ENCODE measurements at regions not wholly inside any gene's neighbourhood (a gene's known extent, or its start where the extent isn't known, plus 50 kb on each side); places are given as distances from the start of the nearest gene placed in this dataset.

- no peaks in the 10 kb centered on the region for H3K4me1 ChIP-seq (ENCODE audit: low read depth)
- no peak for DNase-seq (ENCODE audit: low read depth in 1 of 2, low spot score in 1 of 2)
- H3K36me3 ChIP-seq, result no peaks in the 10 kb centered on the region
- H3K9me3 ChIP-seq (ENCODE audit: low read depth), result no peaks in the 10 kb centered on the region
- H3K4me3 ChIP-seq, result no peak overlapping the region
- H3K27me3 ChIP-seq, result no peaks in the 10 kb centered on the region
- no peak for TF ChIP-seq CTCF (IDR thresholded peaks at IDR 0.05; ENCODE audit: low read depth, low read length)
- H3K27ac ChIP-seq, result no peak overlapping the region
Observed at GRCh38 chr2:192560326-192560725, 365.6 kb upstream of the TMEFF2 start.

GRCh38 chr2:192559587-192559986, 364.9 kb upstream of the TMEFF2 start:
- Histone ChIP-seq H3K9me3 (ENCODE audit: low read depth) (no peaks in the 10 kb centered on the region), H3K27ac (no peak overlapping the region), H3K27me3 (no peaks in the 10 kb centered on the region), H3K4me3 (no peak overlapping the region), H3K36me3 (no peaks in the 10 kb centered on the region), H3K4me1 (ENCODE audit: low read depth) (no peaks in the 10 kb centered on the region)
- TF ChIP-seq CTCF (IDR thresholded peaks at IDR 0.05; ENCODE audit: low read depth, low read length), result no peak
- DNase-seq (ENCODE audit: low read depth in 1 of 2, low spot score in 1 of 2), result no peak

- H3K4me1 ChIP-seq (ENCODE audit: low read depth), result no peaks in the 10 kb centered on the region
- no peak for DNase-seq (ENCODE audit: low read depth in 1 of 2, low spot score in 1 of 2)
- H3K4me3 ChIP-seq, result no peak overlapping the region
- no peak for TF ChIP-seq CTCF (IDR thresholded peaks at IDR 0.05; ENCODE audit: low read depth, low read length)
- no peaks in the 10 kb centered on the region for H3K9me3 ChIP-seq (ENCODE audit: low read depth)
- H3K27ac ChIP-seq, result no peak overlapping the region
- no peaks in the 10 kb centered on the region for H3K36me3 ChIP-seq
- H3K27me3 ChIP-seq, result no peaks in the 10 kb centered on the region
Observed at GRCh38 chr2:192558637-192559036, 363.9 kb upstream of the TMEFF2 start.

- H3K27me3 ChIP-seq, result no peaks in the 10 kb centered on the region
- no peaks in the 10 kb centered on the region for H3K36me3 ChIP-seq
- H3K4me1 ChIP-seq (ENCODE audit: low read depth), result no peaks in the 10 kb centered on the region
- no peaks in the 10 kb centered on the region for H3K9me3 ChIP-seq (ENCODE audit: low read depth)
- TF ChIP-seq CTCF (IDR thresholded peaks at IDR 0.05; ENCODE audit: low read depth, low read length), result no peak
- no peak for DNase-seq (ENCODE audit: low read depth in 1 of 2, low spot score in 1 of 2)
- H3K27ac ChIP-seq, result no peak overlapping the region
- H3K4me3 ChIP-seq, result no peak overlapping the region
Observed at GRCh38 chr2:192555740-192556139, 361.0 kb upstream of the TMEFF2 start.

- no peaks in the 10 kb centered on the region for H3K4me1 ChIP-seq (ENCODE audit: low read depth)
- H3K36me3 ChIP-seq, result no peaks in the 10 kb centered on the region
- H3K9me3 ChIP-seq (ENCODE audit: low read depth), result no peaks in the 10 kb centered on the region
- H3K27me3 ChIP-seq, result no peaks in the 10 kb centered on the region
- no peak overlapping the region for H3K27ac ChIP-seq
- DNase-seq (ENCODE audit: low read depth in 1 of 2, low spot score in 1 of 2), result no peak
- TF ChIP-seq CTCF (IDR thresholded peaks at IDR 0.05; ENCODE audit: low read depth, low read length), result no peak
- H3K4me3 ChIP-seq, result no peak overlapping the region
Observed at GRCh38 chr2:192551760-192552159, 357.0 kb upstream of the TMEFF2 start.

GRCh38 chr2:192546565-192546964, 351.8 kb upstream of the TMEFF2 start:
- no peak for TF ChIP-seq CTCF (IDR thresholded peaks at IDR 0.05; ENCODE audit: low read depth, low read length)
- Histone ChIP-seq H3K27ac (no peak overlapping the region), H3K4me1 (ENCODE audit: low read depth) (no peaks in the 10 kb centered on the region), H3K4me3 (no peak overlapping the region), H3K27me3 (no peaks in the 10 kb centered on the region), H3K9me3 (ENCODE audit: low read depth) (no peaks in the 10 kb centered on the region), H3K36me3 (no peaks in the 10 kb centered on the region)
- DNase-seq (ENCODE audit: low read depth in 1 of 2, low spot score in 1 of 2), result no peak
